Neural progenitor cell (in vitro differentiated cells): ENCODE measurements at regions not wholly inside any gene's neighbourhood (a gene's known extent, or its start where the extent isn't known, plus 50 kb on each side); places are given as distances from the start of the nearest gene placed in this dataset.

ENCODE experiments used
- DNase-seq: peaks from one replicate; pipeline ENCODE4 v3.0.0-alpha.2; 2016; ENCODE audit warnings: low spot score
- H2AFZ ChIP-seq: fragments of 200-600 bp; sonication (generic); replicated peaks from 2 replicates; pipeline ENCODE4 v1.6.1; 2016; ENCODE audit warnings: antibody characterized with exemption
- H3F3A ChIP-seq: fragments of 200-600 bp; sonication (generic); 2 replicates; pipeline ENCODE4 v1.6.1; 2016; ENCODE audit warnings: antibody characterized with exemption, low read depth
- H3K27ac ChIP-seq: fragments of 200-600 bp; sonication (generic); 2 replicates; pipeline ENCODE4 v1.5.1; 2016; ENCODE audit warnings: mild to moderate bottlenecking
- H3K27me3 ChIP-seq: fragments of 200-600 bp; sonication (generic); 2 replicates; pipeline ENCODE4 v1.6.1; 2016; ENCODE audit warnings: mild to moderate bottlenecking, moderate library complexity
- H3K36me3 ChIP-seq: fragments of 200-600 bp; sonication (generic); 2 replicates; pipeline ENCODE4 v1.5.1; 2016
- H3K4me1 ChIP-seq: fragments of 200-600 bp; sonication (generic); 2 replicates; pipeline ENCODE4 v1.6.1; 2016; ENCODE audit warnings: mixed run types
- H3K4me2 ChIP-seq: fragments of 200-600 bp; sonication (generic); 2 replicates; pipeline ENCODE4 v1.6.1; 2016
- H3K4me3 ChIP-seq: fragments of 200-600 bp; sonication (generic); 2 replicates; pipeline ENCODE4 v1.5.1; 2016
- H3K79me2 ChIP-seq: fragments of 200-600 bp; sonication (generic); 2 replicates; pipeline ENCODE4 v1.6.1; 2016; ENCODE audit warnings: low read depth
- H3K9ac ChIP-seq: fragments of 200-600 bp; sonication (generic); 2 replicates; pipeline ENCODE4 v1.6.1; 2016
- H3K9me3 ChIP-seq: fragments of 200-600 bp; sonication (generic); 2 replicates; pipeline ENCODE4 v1.5.1; 2016; ENCODE audit warnings: low read depth
- H4K20me1 ChIP-seq: fragments of 200-600 bp; sonication (generic); 2 replicates; pipeline ENCODE4 v1.6.1; 2016; ENCODE audit warnings: low read depth
- H3K27ac Mint-ChIP-seq: 3 replicates; pipeline ENCODE4 v1.8.0; 2021; ENCODE audit warnings: mixed read lengths
- H3K27me3 Mint-ChIP-seq: 2 replicates; pipeline ENCODE4 v1.8.0; 2022; ENCODE audit warnings: low read depth, mild to moderate bottlenecking, inconsistent platforms, moderate library complexity, mixed read lengths; ENCODE audit not compliant: insufficient read depth
- H3K36me3 Mint-ChIP-seq: 3 replicates; pipeline ENCODE4 v1.8.0; 2021; ENCODE audit warnings: mixed read lengths
- H3K4me1 Mint-ChIP-seq: 3 replicates; pipeline ENCODE4 v1.8.0; 2021; ENCODE audit warnings: mixed read lengths
- H3K4me3 Mint-ChIP-seq: 3 replicates; pipeline ENCODE4 v1.8.0; 2021; ENCODE audit warnings: mild to moderate bottlenecking, moderate library complexity, mixed read lengths
- H3K9me3 Mint-ChIP-seq: 3 replicates; pipeline ENCODE4 v1.8.0; 2020; ENCODE audit warnings: mixed read lengths
- EZH2 ChIP-seq: fragments of 200-600 bp; sonication (generic); IDR thresholded peaks from 2 replicates; pipeline ENCODE4 v1.6.1; 2017; ENCODE audit warnings: antibody characterized with exemption, mild to moderate bottlenecking, moderate library complexity
- EZH2phosphoT487 ChIP-seq: fragments of 200-600 bp; sonication (generic); IDR thresholded peaks from 2 replicates; pipeline ENCODE4 v1.6.1; 2017; ENCODE audit warnings: antibody characterized with exemption
- TF ChIP-seq, protein P1 (sequence below): fragments of 200-600 bp; sonication (generic); IDR thresholded peaks from 2 replicates; pipeline ENCODE4 v1.5.1; 2017; ENCODE audit warnings: antibody characterized with exemption, mild to moderate bottlenecking

DNA sequence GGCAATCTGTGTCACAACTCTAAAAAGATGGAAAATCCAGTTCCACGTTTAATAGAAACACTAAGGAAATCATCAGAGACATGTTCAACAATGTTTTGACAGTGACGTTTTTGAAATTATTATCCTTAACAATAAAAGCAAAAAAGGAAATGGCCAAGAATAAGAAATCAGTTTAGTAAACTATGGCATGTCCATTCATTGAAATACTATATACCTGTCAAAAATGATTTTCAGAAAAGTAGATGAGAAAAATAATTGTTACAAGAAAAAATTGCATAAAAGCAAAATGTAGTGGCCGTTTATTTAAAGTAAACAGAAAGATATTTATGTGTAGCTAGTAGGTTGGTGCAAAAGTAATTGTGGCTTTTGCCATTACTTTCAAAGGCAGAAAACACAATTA, 345.4 kb upstream of the NPSR1 start:
- H3K27ac Mint-ChIP-seq: no peak overlapping the region
- Histone ChIP-seq H4K20me1 (no peaks in the 10 kb centered on the region), H3K36me3 (peaks cover 3% of the 10 kb centered on the region), H3K27ac (no peak overlapping the region), H3K4me2 (no peak overlapping the region), H3K9me3 (peaks cover 12% of the 10 kb centered on the region), H3K4me3 (no peak overlapping the region), H3K4me1 (no peaks in the 10 kb centered on the region), H3K27me3 (no peaks in the 10 kb centered on the region), H2AFZ (no peak overlapping the region), H3F3A (no peaks in the 10 kb centered on the region), H3K9ac (no peak overlapping the region), H3K79me2 (no peaks in the 10 kb centered on the region)
- peaks cover 2% of the 10 kb centered on the region for H3K27me3 Mint-ChIP-seq
- H3K9me3 Mint-ChIP-seq: peaks cover 10% of the 10 kb centered on the region
- no peaks in the 10 kb centered on the region for H3K36me3 Mint-ChIP-seq
- H3K4me1 Mint-ChIP-seq: no peaks in the 10 kb centered on the region
- TF ChIP-seq EZH2: no peak
- TF ChIP-seq EZH2phosphoT487: no peak
- H3K4me3 Mint-ChIP-seq: no peak overlapping the region
- no peak for DNase-seq

GRCh38 chr7:34313289-34313688, 344.7 kb upstream of the NPSR1 start:
- H3K27me3 ChIP-seq: no peaks in the 10 kb centered on the region
- H3K27me3 Mint-ChIP-seq: peaks cover 2% of the 10 kb centered on the region
- no peak overlapping the region for H3K4me3 ChIP-seq
- no peak overlapping the region for H3K4me2 ChIP-seq
- H3K9ac ChIP-seq: no peak overlapping the region
- H3K27ac ChIP-seq: no peak overlapping the region
- no peaks in the 10 kb centered on the region for H3F3A ChIP-seq
- H3K27ac Mint-ChIP-seq: no peak overlapping the region
- H3K4me3 Mint-ChIP-seq: no peak overlapping the region
- DNase-seq: no peak
- no peaks in the 10 kb centered on the region for H3K36me3 Mint-ChIP-seq
- no peak overlapping the region for H2AFZ ChIP-seq
- peaks cover 10% of the 10 kb centered on the region for H3K9me3 Mint-ChIP-seq
- H4K20me1 ChIP-seq: no peaks in the 10 kb centered on the region
- TF ChIP-seq EZH2: no peak
- TF ChIP-seq, protein P1, sequence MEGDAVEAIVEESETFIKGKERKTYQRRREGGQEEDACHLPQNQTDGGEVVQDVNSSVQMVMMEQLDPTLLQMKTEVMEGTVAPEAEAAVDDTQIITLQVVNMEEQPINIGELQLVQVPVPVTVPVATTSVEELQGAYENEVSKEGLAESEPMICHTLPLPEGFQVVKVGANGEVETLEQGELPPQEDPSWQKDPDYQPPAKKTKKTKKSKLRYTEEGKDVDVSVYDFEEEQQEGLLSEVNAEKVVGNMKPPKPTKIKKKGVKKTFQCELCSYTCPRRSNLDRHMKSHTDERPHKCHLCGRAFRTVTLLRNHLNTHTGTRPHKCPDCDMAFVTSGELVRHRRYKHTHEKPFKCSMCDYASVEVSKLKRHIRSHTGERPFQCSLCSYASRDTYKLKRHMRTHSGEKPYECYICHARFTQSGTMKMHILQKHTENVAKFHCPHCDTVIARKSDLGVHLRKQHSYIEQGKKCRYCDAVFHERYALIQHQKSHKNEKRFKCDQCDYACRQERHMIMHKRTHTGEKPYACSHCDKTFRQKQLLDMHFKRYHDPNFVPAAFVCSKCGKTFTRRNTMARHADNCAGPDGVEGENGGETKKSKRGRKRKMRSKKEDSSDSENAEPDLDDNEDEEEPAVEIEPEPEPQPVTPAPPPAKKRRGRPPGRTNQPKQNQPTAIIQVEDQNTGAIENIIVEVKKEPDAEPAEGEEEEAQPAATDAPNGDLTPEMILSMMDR: no peak
- no peak for TF ChIP-seq EZH2phosphoT487
- H3K9me3 ChIP-seq: peaks cover 12% of the 10 kb centered on the region
- H3K4me1 Mint-ChIP-seq: no peaks in the 10 kb centered on the region
- H3K4me1 ChIP-seq: no peaks in the 10 kb centered on the region
- H3K79me2 ChIP-seq: no peaks in the 10 kb centered on the region
- peaks cover 3% of the 10 kb centered on the region for H3K36me3 ChIP-seq

GRCh38 chr7:34315032-34315431, 343.0 kb upstream of the NPSR1 start:
- no peak overlapping the region for H3K27ac Mint-ChIP-seq
- no peaks in the 10 kb centered on the region for H3K27me3 Mint-ChIP-seq
- H3K4me2 ChIP-seq: no peak overlapping the region
- H3F3A ChIP-seq: no peaks in the 10 kb centered on the region
- H3K36me3 Mint-ChIP-seq: no peaks in the 10 kb centered on the region
- H3K27ac ChIP-seq: no peak overlapping the region
- TF ChIP-seq EZH2 (no peak), EZH2phosphoT487 (no peak)
- TF ChIP-seq, protein P1: no peak
- no peak overlapping the region for H3K4me3 ChIP-seq
- no peak overlapping the region for H3K9ac ChIP-seq
- no peaks in the 10 kb centered on the region for H3K79me2 ChIP-seq
- H2AFZ ChIP-seq: no peak overlapping the region
- H3K9me3 Mint-ChIP-seq: peaks cover 10% of the 10 kb centered on the region
- no peaks in the 10 kb centered on the region for H4K20me1 ChIP-seq
- no peak overlapping the region for H3K4me3 Mint-ChIP-seq
- DNase-seq: no peak
- no peaks in the 10 kb centered on the region for H3K4me1 Mint-ChIP-seq
- peaks cover 3% of the 10 kb centered on the region for H3K36me3 ChIP-seq
- no peaks in the 10 kb centered on the region for H3K27me3 ChIP-seq
- no peaks in the 10 kb centered on the region for H3K4me1 ChIP-seq
- peaks cover 12% of the 10 kb centered on the region for H3K9me3 ChIP-seq

DNA sequence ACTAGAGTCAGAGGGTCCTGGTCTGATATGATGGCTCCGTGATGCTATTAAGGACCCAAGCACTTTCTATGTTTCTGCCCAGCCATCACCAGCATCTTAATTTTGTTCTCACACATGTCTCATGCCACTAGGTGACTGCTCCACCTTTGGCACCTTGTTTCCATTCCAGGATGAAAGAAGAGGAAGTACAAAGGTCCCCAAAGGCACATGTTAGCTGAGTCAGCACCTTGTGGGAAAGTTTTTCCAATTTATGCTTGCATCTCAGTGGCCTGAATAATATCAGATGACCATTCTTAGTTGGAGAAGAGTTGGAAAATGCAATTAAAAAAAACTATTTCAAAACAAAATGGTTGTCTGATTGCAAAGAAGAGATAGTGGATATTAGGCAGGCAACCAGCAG, 341.0 kb upstream of the NPSR1 start:
- H3K9ac ChIP-seq: no peak overlapping the region

More for the DNA sequence above, 341.0 kb upstream of the NPSR1 start:
- Histone ChIP-seq H3K4me1 (no peaks in the 10 kb centered on the region), H3K79me2 (no peaks in the 10 kb centered on the region), H3K4me3 (no peak overlapping the region), H3K9me3 (peaks cover 8% of the 10 kb centered on the region), H3K36me3 (peaks cover 3% of the 10 kb centered on the region), H3K27ac (no peak overlapping the region), H4K20me1 (peaks cover 4% of the 10 kb centered on the region), H3K27me3 (no peaks in the 10 kb centered on the region), H3K4me2 (no peak overlapping the region), H2AFZ (no peak overlapping the region), H3F3A (no peaks in the 10 kb centered on the region)
- Mint-ChIP-seq H3K9me3 (peaks cover 6% of the 10 kb centered on the region), H3K4me3 (no peak overlapping the region), H3K27me3 (peaks cover 1% of the 10 kb centered on the region), H3K4me1 (no peaks in the 10 kb centered on the region), H3K27ac (no peak overlapping the region), H3K36me3 (no peaks in the 10 kb centered on the region)
- no peak for TF ChIP-seq EZH2
- TF ChIP-seq, protein P1: no peak
- no peak for TF ChIP-seq EZH2phosphoT487
- DNase-seq: no peak
